ENCODE measurements at regions not wholly inside any gene's neighbourhood (a gene's known extent, or its start where the extent isn't known, plus 50 kb on each side); places are given as distances from the start of the nearest gene placed in this dataset.

- no peak for TF ChIP-seq CTCF (conservative IDR thresholded peaks at IDR 0.05; ENCODE audit: low read depth in 2 of 2)
- TF ChIP-seq POLR2AphosphoS5 (IDR thresholded peaks at IDR 0.05; ENCODE audit: low read depth), result no peak
- no peak for TF ChIP-seq REST (IDR thresholded peaks at IDR 0.05; ENCODE audit: unreplicated experiment)
- no peak for TF ChIP-seq EZH2phosphoT487 (IDR thresholded peaks at IDR 0.05; ENCODE audit: unreplicated experiment)
- no peak for TF ChIP-seq JUNB (IDR thresholded peaks at IDR 0.05; ENCODE audit: unreplicated experiment)
- no peak for TF ChIP-seq EZH2 (IDR thresholded peaks at IDR 0.05; ENCODE audit: low read depth, unreplicated experiment)
- no peak for TF ChIP-seq CREB1 (CRISPR knock-in tag; IDR thresholded peaks at IDR 0.05; ENCODE audit: low read depth)
- no peak for TF ChIP-seq ZNF331 (CRISPR knock-in tag; IDR thresholded peaks at IDR 0.05; ENCODE audit: low read depth)
- TF ChIP-seq NANOG (IDR thresholded peaks at IDR 0.05; ENCODE audit: borderline replicate concordance), result no peak
- TF ChIP-seq STAT1 (IDR thresholded peaks at IDR 0.05; ENCODE audit: unreplicated experiment), result no peak
These were observed 263.4 kb downstream of the SH3BP4 start for GRCh38 chr2:235215248-235215647.

All from GM23338 (cell line).